KMS-11 (cell line): ENCODE measurements at regions not wholly inside any gene's neighbourhood (a gene's known extent, or its start where the extent isn't known, plus 50 kb on each side); places are given as distances from the start of the nearest gene placed in this dataset.

Experiments used
- H2AFZ ChIP-seq: fragments of 200-600 bp; sonication (generic); 2 replicates; pipeline ENCODE4 v1.6.1; 2016; ENCODE audit warnings: antibody characterized with exemption, mixed run types, low read depth
- H3K27ac ChIP-seq: fragments of 200-600 bp; sonication (generic); 2 replicates; pipeline ENCODE4 v1.6.1; 2016; ENCODE audit warnings: mild to moderate bottlenecking, mixed run types
- H3K27me3 ChIP-seq: fragments of 200-600 bp; sonication (generic); 2 replicates; pipeline ENCODE4 v1.6.1; 2017; ENCODE audit warnings: mild to moderate bottlenecking, low read depth, mixed run types, moderate library complexity; ENCODE audit not compliant: insufficient read depth
- H3K36me3 ChIP-seq: fragments of 200-600 bp; sonication (generic); 2 replicates; pipeline ENCODE4 v1.6.1; 2017; ENCODE audit warnings: mild to moderate bottlenecking, mixed run types; ENCODE audit not compliant: insufficient read depth
- H3K4me1 ChIP-seq: fragments of 200-600 bp; sonication (generic); 2 replicates; pipeline ENCODE4 v1.6.1; 2016; ENCODE audit warnings: mild to moderate bottlenecking, low read depth, mixed run types; ENCODE audit not compliant: poor library complexity, severe bottlenecking
- H3K4me2 ChIP-seq: fragments of 200-600 bp; sonication (generic); 2 replicates; pipeline ENCODE4 v1.7.0; 2016; ENCODE audit warnings: mild to moderate bottlenecking, mixed run types
- H3K4me3 ChIP-seq: fragments of 200-600 bp; sonication (generic); IDR thresholded peaks from 2 replicates; pipeline ENCODE4 v1.6.1; 2017; ENCODE audit warnings: low read depth, low read length, mixed read lengths; ENCODE audit not compliant: insufficient read depth
- H3K79me2 ChIP-seq: fragments of 200-600 bp; sonication (generic); 2 replicates; pipeline ENCODE4 v1.6.1; 2016; ENCODE audit warnings: low read depth, mixed run types; ENCODE audit not compliant: insufficient read depth
- H3K9ac ChIP-seq: fragments of 200-600 bp; sonication (generic); 2 replicates; pipeline ENCODE4 v1.6.1; 2016; ENCODE audit warnings: mild to moderate bottlenecking, mixed run types
- H4K20me1 ChIP-seq: fragments of 200-600 bp; sonication (generic); 2 replicates; pipeline ENCODE4 v1.6.1; 2016; ENCODE audit warnings: mild to moderate bottlenecking, mixed run types; ENCODE audit not compliant: insufficient read depth
- TF ChIP-seq, protein P1 (sequence below): fragments of 200-600 bp; sonication (generic); conservative IDR thresholded peaks from 2 replicates; pipeline ENCODE4 v1.6.1; 2017; ENCODE audit warnings: low read depth, mild to moderate bottlenecking, antibody characterized with exemption, low read length, moderate library complexity, mixed read lengths

DNA sequence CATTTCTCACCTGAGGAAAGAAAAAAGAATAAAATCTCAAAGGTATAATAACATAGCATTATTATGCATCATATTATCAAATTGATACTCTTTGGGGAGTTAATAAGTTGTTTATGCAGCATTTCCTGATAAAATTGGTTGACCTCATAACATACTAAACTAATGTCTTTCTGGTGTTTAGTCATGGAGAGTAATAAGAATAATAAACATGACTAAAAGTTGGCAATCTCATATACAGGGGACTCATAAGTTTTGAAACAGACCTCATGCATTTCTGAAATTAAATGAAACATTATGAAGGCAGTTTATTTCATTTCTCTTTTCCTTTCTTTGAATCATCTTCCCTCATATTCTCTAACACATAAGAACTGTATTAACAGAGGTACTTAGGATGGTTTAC, 60.5 kb upstream of the PRDM1 start:
- Histone ChIP-seq H4K20me1 (no peaks in the 10 kb centered on the region), H3K27me3 (no peaks in the 10 kb centered on the region), H3K4me2 (no peak overlapping the region), H3K79me2 (peaks cover 25% of the 10 kb centered on the region; the same call in 1 of the 2 replicates), H3K36me3 (no peaks in the 10 kb centered on the region), H2AFZ (no peak overlapping the region), H3K27ac (no peak overlapping the region), H3K4me1 (no peaks in the 10 kb centered on the region), H3K4me3 (no peak overlapping the region), H3K9ac (no peak overlapping the region)
- TF ChIP-seq, protein P1, sequence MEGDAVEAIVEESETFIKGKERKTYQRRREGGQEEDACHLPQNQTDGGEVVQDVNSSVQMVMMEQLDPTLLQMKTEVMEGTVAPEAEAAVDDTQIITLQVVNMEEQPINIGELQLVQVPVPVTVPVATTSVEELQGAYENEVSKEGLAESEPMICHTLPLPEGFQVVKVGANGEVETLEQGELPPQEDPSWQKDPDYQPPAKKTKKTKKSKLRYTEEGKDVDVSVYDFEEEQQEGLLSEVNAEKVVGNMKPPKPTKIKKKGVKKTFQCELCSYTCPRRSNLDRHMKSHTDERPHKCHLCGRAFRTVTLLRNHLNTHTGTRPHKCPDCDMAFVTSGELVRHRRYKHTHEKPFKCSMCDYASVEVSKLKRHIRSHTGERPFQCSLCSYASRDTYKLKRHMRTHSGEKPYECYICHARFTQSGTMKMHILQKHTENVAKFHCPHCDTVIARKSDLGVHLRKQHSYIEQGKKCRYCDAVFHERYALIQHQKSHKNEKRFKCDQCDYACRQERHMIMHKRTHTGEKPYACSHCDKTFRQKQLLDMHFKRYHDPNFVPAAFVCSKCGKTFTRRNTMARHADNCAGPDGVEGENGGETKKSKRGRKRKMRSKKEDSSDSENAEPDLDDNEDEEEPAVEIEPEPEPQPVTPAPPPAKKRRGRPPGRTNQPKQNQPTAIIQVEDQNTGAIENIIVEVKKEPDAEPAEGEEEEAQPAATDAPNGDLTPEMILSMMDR, result no peak

GRCh38 chr6:106022801-106023200, 63.3 kb upstream of the PRDM1 start:
- H3K9ac ChIP-seq, result no peak overlapping the region
- peaks cover 36% of the 10 kb centered on the region; the same call in 1 of the 2 replicates for H3K79me2 ChIP-seq
- no peaks in the 10 kb centered on the region for H3K36me3 ChIP-seq
- TF ChIP-seq, protein P1, result no peak
- no peaks in the 10 kb centered on the region for H3K27me3 ChIP-seq
- no peak overlapping the region for H2AFZ ChIP-seq
- no peak overlapping the region for H3K4me2 ChIP-seq
- no peak overlapping the region for H3K27ac ChIP-seq
- no peaks in the 10 kb centered on the region for H4K20me1 ChIP-seq
- no peaks in the 10 kb centered on the region for H3K4me1 ChIP-seq
- no peak overlapping the region for H3K4me3 ChIP-seq

GRCh38 chr6:106017454-106017853, 68.7 kb upstream of the PRDM1 start:
- H3K4me2 ChIP-seq, result no peak overlapping the region
- no peak overlapping the region for H2AFZ ChIP-seq
- peaks cover 30% of the 10 kb centered on the region; the same call in 1 of the 2 replicates for H3K79me2 ChIP-seq

GRCh38 chr6:106014955-106015354, 71.2 kb upstream of the PRDM1 start:
- no peak overlapping the region for H2AFZ ChIP-seq
- TF ChIP-seq, protein P1, result no peak
- no peaks in the 10 kb centered on the region for H4K20me1 ChIP-seq
- H3K36me3 ChIP-seq, result no peaks in the 10 kb centered on the region
- H3K4me3 ChIP-seq, result no peak overlapping the region
- no peaks in the 10 kb centered on the region for H3K27me3 ChIP-seq
- no peak overlapping the region for H3K4me2 ChIP-seq
- peaks cover 30% of the 10 kb centered on the region; the same call in 1 of the 2 replicates for H3K79me2 ChIP-seq
- H3K9ac ChIP-seq, result no peak overlapping the region
- no peak overlapping the region for H3K27ac ChIP-seq
- no peaks in the 10 kb centered on the region for H3K4me1 ChIP-seq

More at GRCh38 chr6:106017454-106017853, 68.7 kb upstream of the PRDM1 start:
- H3K27ac ChIP-seq, result no peak overlapping the region
- H3K27me3 ChIP-seq, result no peaks in the 10 kb centered on the region
- no peak overlapping the region for H3K4me3 ChIP-seq
- H3K36me3 ChIP-seq, result no peaks in the 10 kb centered on the region
- H3K4me1 ChIP-seq, result no peaks in the 10 kb centered on the region
- H4K20me1 ChIP-seq, result no peaks in the 10 kb centered on the region
- H3K9ac ChIP-seq, result no peak overlapping the region
- TF ChIP-seq, protein P1, result no peak
